ENCODE measurements at regions not wholly inside any gene's neighbourhood (a gene's known extent, or its start where the extent isn't known, plus 50 kb on each side); places are given as distances from the start of the nearest gene placed in this dataset.

- Histone ChIP-seq H3K27me3 (replicated peaks; ENCODE audit: insufficient read depth, low read length) (no peaks in the 10 kb centered on the region), H3F3A (ENCODE audit: insufficient read depth, low read length) (no peaks in the 10 kb centered on the region), H3K4me1 (ENCODE audit: low read length) (no peaks in the 10 kb centered on the region), H3K79me2 (ENCODE audit: low read length) (no peaks in the 10 kb centered on the region), H3K9me3 (replicated peaks; ENCODE audit: insufficient read depth, low read length) (no peaks in the 10 kb centered on the region), H3K4me2 (ENCODE audit: low read depth, low read length) (no peak overlapping the region), H3K9me2 (replicated peaks; ENCODE audit: insufficient read depth, low read length) (no peaks in the 10 kb centered on the region), H4K20me1 (ENCODE audit: insufficient read depth, low read length) (no peaks in the 10 kb centered on the region), H3K36me3 (replicated peaks; ENCODE audit: insufficient read depth, low read length) (no peaks in the 10 kb centered on the region), H3K9ac (ENCODE audit: low read length) (no peak overlapping the region), H2AFZ (ENCODE audit: low read length) (no peak overlapping the region), H3K27ac (ENCODE audit: low read length) (no peak overlapping the region), H3K4me3 (ENCODE audit: low read length) (no peak overlapping the region)
- no peak for TF ChIP-seq EZH2phosphoT487 (IDR thresholded peaks at IDR 0.05; ENCODE audit: low read length)
- TF ChIP-seq EZH2 (optimal IDR thresholded peaks at IDR 0.05; ENCODE audit: low read depth, low read length), result no peak
- no peak for TF ChIP-seq CTCF (IDR thresholded peaks at IDR 0.05; ENCODE audit: low read length)
- DNase-seq, result no peak
Measured at GRCh38 chr9:119831309-119831708, 462.1 kb upstream of the BRINP1 start.

- DNase-seq, result no peak
- Histone ChIP-seq H3K4me1 (ENCODE audit: low read length) (no peaks in the 10 kb centered on the region), H3K4me2 (ENCODE audit: low read depth, low read length) (no peak overlapping the region), H3K9me3 (replicated peaks; ENCODE audit: insufficient read depth, low read length) (no peaks in the 10 kb centered on the region), H3K4me3 (ENCODE audit: low read length) (no peak overlapping the region), H3K9me2 (replicated peaks; ENCODE audit: insufficient read depth, low read length) (no peaks in the 10 kb centered on the region), H2AFZ (ENCODE audit: low read length) (no peak overlapping the region), H3K27me3 (replicated peaks; ENCODE audit: insufficient read depth, low read length) (no peaks in the 10 kb centered on the region), H3K36me3 (replicated peaks; ENCODE audit: insufficient read depth, low read length) (no peaks in the 10 kb centered on the region), H3F3A (ENCODE audit: insufficient read depth, low read length) (no peaks in the 10 kb centered on the region), H3K79me2 (ENCODE audit: low read length) (no peaks in the 10 kb centered on the region), H3K9ac (ENCODE audit: low read length) (no peak overlapping the region), H3K27ac (ENCODE audit: low read length) (no peak overlapping the region), H4K20me1 (ENCODE audit: insufficient read depth, low read length) (no peaks in the 10 kb centered on the region)
- no peak for TF ChIP-seq EZH2 (optimal IDR thresholded peaks at IDR 0.05; ENCODE audit: low read depth, low read length)
- no peak for TF ChIP-seq CTCF (IDR thresholded peaks at IDR 0.05; ENCODE audit: low read length)
- TF ChIP-seq EZH2phosphoT487 (IDR thresholded peaks at IDR 0.05; ENCODE audit: low read length), result no peak
Measured at GRCh38 chr9:119829748-119830147, 460.5 kb upstream of the BRINP1 start.

GRCh38 chr9:119829186-119829585, 460.0 kb upstream of the BRINP1 start:
- Histone ChIP-seq H3K4me1 (ENCODE audit: low read length) (no peaks in the 10 kb centered on the region), H3K9ac (ENCODE audit: low read length) (no peak overlapping the region), H3K9me3 (replicated peaks; ENCODE audit: insufficient read depth, low read length) (no peaks in the 10 kb centered on the region), H3K4me3 (ENCODE audit: low read length) (no peak overlapping the region), H3K9me2 (replicated peaks; ENCODE audit: insufficient read depth, low read length) (no peaks in the 10 kb centered on the region), H3K79me2 (ENCODE audit: low read length) (no peaks in the 10 kb centered on the region), H3F3A (ENCODE audit: insufficient read depth, low read length) (no peaks in the 10 kb centered on the region), H3K27ac (ENCODE audit: low read length) (no peak overlapping the region), H3K36me3 (replicated peaks; ENCODE audit: insufficient read depth, low read length) (no peaks in the 10 kb centered on the region), H3K27me3 (replicated peaks; ENCODE audit: insufficient read depth, low read length) (no peaks in the 10 kb centered on the region), H4K20me1 (ENCODE audit: insufficient read depth, low read length) (no peaks in the 10 kb centered on the region), H2AFZ (ENCODE audit: low read length) (no peak overlapping the region), H3K4me2 (ENCODE audit: low read depth, low read length) (no peak overlapping the region)
- DNase-seq, result no peak
- TF ChIP-seq EZH2 (optimal IDR thresholded peaks at IDR 0.05; ENCODE audit: low read depth, low read length), result no peak
- no peak for TF ChIP-seq EZH2phosphoT487 (IDR thresholded peaks at IDR 0.05; ENCODE audit: low read length)
- no peak for TF ChIP-seq CTCF (IDR thresholded peaks at IDR 0.05; ENCODE audit: low read length)

All from MM.1S (cell line).